CD4-positive, alpha-beta T cell (primary cell): ENCODE measurements at regions not wholly inside any gene's neighbourhood (a gene's known extent, or its start where the extent isn't known, plus 50 kb on each side); places are given as distances from the start of the nearest gene placed in this dataset.
"Not testable (repeated sequence)": the region's sequence is repeated elsewhere in the genome, so short reads cannot be mapped to it uniquely, and the experiment has no call there.

Experiments used
- ATAC-seq: fragments of 200-7000 bp; cut with Tn5 transposase; one replicate; pipeline ENCODE4 v1.10.0; 2022; ENCODE audit warnings: mild to moderate bottlenecking; ENCODE audit not compliant: poor library complexity
- CTCF ChIA-PET: fragments of 350-600 bp; sonication (Branson Sonifier 250); formaldehyde crosslinking; loops from one replicate; lab custom pipeline; 2021; ENCODE audit warnings: antibody characterized with exemption, inconsistent platforms; lab: Charles Lee
- POLR2A ChIA-PET: fragments of 350-600 bp; sonication (Branson Sonifier 250); formaldehyde crosslinking; loops from one replicate; lab custom pipeline; 2021; ENCODE audit warnings: antibody characterized with exemption, inconsistent platforms; lab: Charles Lee
- DNase-seq, 14 experiments: peaks; one replicate each; pipeline ENCODE4 v3.0.0-alpha.2; 2013 to 2020; ENCODE audit warnings: mixed read lengths in 2 of 14
- H3K27ac ChIP-seq, 2 donors: one replicate each; pipeline versions ENCODE4 v1.5.1 to v1.7.0; 2013; ENCODE audit warnings: low read length in 2 of 2, low read depth in 1 of 2, mild to moderate bottlenecking in 1 of 2
- H3K27me3 ChIP-seq, 2 experiments: 1 replicate in 1 of 2; 2 replicates in 1 of 2; pipeline versions ENCODE4 v1.6.1 to v1.7.0; 2013; ENCODE audit warnings: low read length in 2 of 2, control low read depth in 1 of 2, mild to moderate bottlenecking in 1 of 2, moderate library complexity in 1 of 2; ENCODE audit not compliant: insufficient read depth in 2 of 2, control insufficient read depth in 1 of 2
- H3K36me3 ChIP-seq: one replicate; pipeline ENCODE4 v1.6.1; 2013; ENCODE audit warnings: low read length, control low read depth; ENCODE audit not compliant: insufficient read depth
- H3K4me1 ChIP-seq: one replicate; pipeline ENCODE4 v1.6.1; 2013; ENCODE audit warnings: low read length, control low read depth; ENCODE audit not compliant: insufficient read depth
- H3K4me3 ChIP-seq: one replicate; pipeline ENCODE4 v1.5.1; 2013; ENCODE audit warnings: mild to moderate bottlenecking, low read length, moderate library complexity
- H3K9me3 ChIP-seq, 2 experiments: 1 replicate in 1 of 2; 2 replicates in 1 of 2; pipeline versions ENCODE4 v1.6.1 to v1.7.0; 2013; ENCODE audit warnings: low read length in 2 of 2, mild to moderate bottlenecking in 2 of 2, control low read depth in 1 of 2, moderate library complexity in 1 of 2; ENCODE audit not compliant: control insufficient read depth in 1 of 2, insufficient read depth in 1 of 2
- H3K27ac Mint-ChIP-seq: one replicate; pipeline ENCODE4 v1.8.0; 2020; ENCODE audit warnings: mixed read lengths
- H3K27me3 Mint-ChIP-seq: one replicate; pipeline ENCODE4 v1.8.0; 2021; ENCODE audit warnings: mixed read lengths
- H3K36me3 Mint-ChIP-seq: one replicate; pipeline ENCODE4 v1.8.0; 2021; ENCODE audit warnings: low read depth, mixed read lengths
- H3K4me1 Mint-ChIP-seq: one replicate; pipeline ENCODE4 v1.8.0; 2021; ENCODE audit warnings: low read depth, mixed read lengths
- H3K4me3 Mint-ChIP-seq: one replicate; pipeline ENCODE4 v1.8.0; 2020; ENCODE audit warnings: mild to moderate bottlenecking, mixed read lengths
- H3K9me3 Mint-ChIP-seq: one replicate; pipeline ENCODE4 v1.8.0; 2020; ENCODE audit warnings: mixed read lengths
- intact Hi-C, 2 experiments: fragments of 100-400 bp; cut with DNase I in 1 of 2; cut with micrococcal nuclease in 1 of 2; formaldehyde crosslinking; loops; one replicate each; pipeline versions ENCODE4 v1.15.1 to v1.9.0; 2023 to 2025; cut with DNase I, micrococcal nuclease
- TF ChIP-seq, protein P1 (sequence below): fragments of 200-600 bp; IDR thresholded peaks from one replicate; pipeline ENCODE4 v1.8.0; 2022; ENCODE audit warnings: antibody characterized with exemption, mild to moderate bottlenecking

DNA sequence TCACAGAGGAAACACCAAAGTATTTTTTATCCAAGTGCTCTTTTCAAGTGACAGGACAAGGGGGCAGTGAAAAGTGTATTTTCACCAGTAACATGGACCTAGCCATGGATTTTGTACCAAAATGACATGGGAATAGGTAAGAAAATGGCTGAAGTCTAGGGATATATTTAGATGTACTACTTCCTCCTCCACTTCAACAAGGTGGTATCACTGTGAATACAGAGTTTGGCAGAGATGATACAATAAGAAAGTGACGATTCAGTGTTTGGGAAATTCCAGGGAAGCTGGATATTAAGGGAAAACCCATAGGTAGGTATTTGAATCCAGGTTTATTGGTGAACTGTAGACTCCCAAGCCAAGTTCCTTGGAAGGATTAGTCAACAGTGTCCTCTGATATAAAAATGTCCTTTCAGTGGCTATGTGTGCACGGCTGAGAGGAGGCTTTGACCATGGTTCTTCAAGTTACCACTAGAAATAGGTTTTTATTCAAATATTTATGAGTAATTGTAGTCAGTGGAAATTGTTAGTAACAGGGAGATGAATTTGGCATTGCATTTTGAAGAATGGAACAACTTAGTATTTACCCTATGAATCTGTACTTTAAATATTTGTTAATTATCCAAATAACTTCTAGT lies 356.0 kb upstream of the CITED2 start:
- ATAC-seq: no peak
- Mint-ChIP-seq H3K36me3 (no peaks in the 10 kb centered on the region), H3K9me3 (no peaks in the 10 kb centered on the region), H3K4me1 (no peaks in the 10 kb centered on the region), H3K27ac (no peak overlapping the region), H3K4me3 (no peak overlapping the region), H3K27me3 (peaks cover 10% of the 10 kb centered on the region)
- no peak for DNase-seq
- TF ChIP-seq, protein P1, sequence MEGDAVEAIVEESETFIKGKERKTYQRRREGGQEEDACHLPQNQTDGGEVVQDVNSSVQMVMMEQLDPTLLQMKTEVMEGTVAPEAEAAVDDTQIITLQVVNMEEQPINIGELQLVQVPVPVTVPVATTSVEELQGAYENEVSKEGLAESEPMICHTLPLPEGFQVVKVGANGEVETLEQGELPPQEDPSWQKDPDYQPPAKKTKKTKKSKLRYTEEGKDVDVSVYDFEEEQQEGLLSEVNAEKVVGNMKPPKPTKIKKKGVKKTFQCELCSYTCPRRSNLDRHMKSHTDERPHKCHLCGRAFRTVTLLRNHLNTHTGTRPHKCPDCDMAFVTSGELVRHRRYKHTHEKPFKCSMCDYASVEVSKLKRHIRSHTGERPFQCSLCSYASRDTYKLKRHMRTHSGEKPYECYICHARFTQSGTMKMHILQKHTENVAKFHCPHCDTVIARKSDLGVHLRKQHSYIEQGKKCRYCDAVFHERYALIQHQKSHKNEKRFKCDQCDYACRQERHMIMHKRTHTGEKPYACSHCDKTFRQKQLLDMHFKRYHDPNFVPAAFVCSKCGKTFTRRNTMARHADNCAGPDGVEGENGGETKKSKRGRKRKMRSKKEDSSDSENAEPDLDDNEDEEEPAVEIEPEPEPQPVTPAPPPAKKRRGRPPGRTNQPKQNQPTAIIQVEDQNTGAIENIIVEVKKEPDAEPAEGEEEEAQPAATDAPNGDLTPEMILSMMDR: no peak
- Histone ChIP-seq H3K4me3 (no peak overlapping the region), H3K27me3 (no peaks in the 10 kb centered on the region), H3K27ac (no peak overlapping the region), H3K36me3 (no peaks in the 10 kb centered on the region), H3K9me3 (peaks cover 0 to 5% of the 10 kb centered on the region in 2 experiments), H3K4me1 (no peaks in the 10 kb centered on the region)
- ChIA-PET POLR2A (no interaction called here), CTCF (no interaction called here)
- intact Hi-C loops: no loop called here

DNA sequence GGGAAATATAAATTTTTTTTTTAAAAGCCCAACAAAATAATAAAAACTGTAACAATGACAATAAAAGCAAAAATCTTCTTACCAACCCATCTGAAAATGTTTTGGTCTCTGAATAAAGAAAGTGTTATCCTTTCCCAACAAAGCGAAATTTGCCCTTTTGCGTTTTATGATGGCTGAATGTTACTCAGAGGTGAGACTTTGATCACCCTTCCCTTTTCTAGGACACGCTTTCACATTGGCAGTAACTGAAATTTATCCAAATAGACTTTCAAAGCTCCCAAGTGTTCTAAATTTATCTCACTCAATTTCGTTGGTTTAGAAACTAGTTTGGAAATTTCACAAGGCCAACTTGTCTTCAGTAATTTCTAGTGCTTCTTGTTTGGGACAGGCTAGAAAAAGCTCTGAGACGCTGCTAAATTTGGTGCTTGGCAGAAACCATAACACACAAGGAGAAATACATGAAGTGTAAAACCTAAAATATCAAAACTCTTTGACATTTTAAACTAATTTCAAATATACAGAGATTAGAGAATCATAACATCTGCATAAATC lies 354.5 kb upstream of the CITED2 start:
- no peaks in the 10 kb centered on the region for H3K4me1 Mint-ChIP-seq
- ChIA-PET CTCF (no interaction called here), POLR2A (no interaction called here)
- TF ChIP-seq, protein P1: no peak
- DNase-seq: no peak
- no peak overlapping the region for H3K27ac Mint-ChIP-seq
- no peaks in the 10 kb centered on the region for H3K27me3 ChIP-seq
- no peaks in the 10 kb centered on the region for H3K4me1 ChIP-seq
- no peak overlapping the region for H3K4me3 ChIP-seq
- no peak overlapping the region for H3K27ac ChIP-seq
- H3K36me3 Mint-ChIP-seq: no peaks in the 10 kb centered on the region
- ATAC-seq: no peak
- H3K9me3 ChIP-seq: peaks cover 0 to 5% of the 10 kb centered on the region in 2 experiments
- no peaks in the 10 kb centered on the region for H3K36me3 ChIP-seq
- intact Hi-C loops: no loop called here
- H3K27me3 Mint-ChIP-seq: peaks cover 10% of the 10 kb centered on the region
- no peak overlapping the region for H3K4me3 Mint-ChIP-seq
- H3K9me3 Mint-ChIP-seq: no peaks in the 10 kb centered on the region

DNA sequence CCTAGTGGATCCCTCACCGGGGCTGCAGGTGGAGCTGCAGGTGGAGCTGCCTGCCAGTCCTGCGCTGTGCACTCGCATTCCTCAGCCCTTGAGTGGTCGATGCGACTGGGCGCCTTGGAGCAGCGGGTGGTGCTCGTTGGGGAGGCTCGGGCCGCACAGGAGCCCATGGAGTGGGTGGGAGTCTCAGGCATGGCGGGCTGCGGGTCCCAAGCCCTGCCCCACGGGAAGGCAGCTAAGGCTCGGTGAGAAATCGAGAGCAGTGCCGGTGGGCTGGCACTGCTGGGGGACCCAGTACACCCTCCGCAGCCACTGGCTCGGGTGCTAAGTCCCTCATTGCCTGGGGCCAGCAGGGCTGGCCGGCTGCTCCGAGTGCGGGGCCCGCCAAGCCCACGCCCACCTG lies 351.8 kb upstream of the CITED2 start:
- DNase-seq, H3K9me3 ChIP-seq, H3K4me3 ChIP-seq, H3K4me1 Mint-ChIP-seq, H3K36me3 ChIP-seq, H3K36me3 Mint-ChIP-seq, CTCF ChIA-PET, H3K4me3 Mint-ChIP-seq, H3K9me3 Mint-ChIP-seq, H3K27ac Mint-ChIP-seq, ATAC-seq, H3K27me3 ChIP-seq, POLR2A ChIA-PET, H3K4me1 ChIP-seq, H3K27ac ChIP-seq, H3K27me3 Mint-ChIP-seq, intact Hi-C loops: not testable (repeated sequence)

DNA sequence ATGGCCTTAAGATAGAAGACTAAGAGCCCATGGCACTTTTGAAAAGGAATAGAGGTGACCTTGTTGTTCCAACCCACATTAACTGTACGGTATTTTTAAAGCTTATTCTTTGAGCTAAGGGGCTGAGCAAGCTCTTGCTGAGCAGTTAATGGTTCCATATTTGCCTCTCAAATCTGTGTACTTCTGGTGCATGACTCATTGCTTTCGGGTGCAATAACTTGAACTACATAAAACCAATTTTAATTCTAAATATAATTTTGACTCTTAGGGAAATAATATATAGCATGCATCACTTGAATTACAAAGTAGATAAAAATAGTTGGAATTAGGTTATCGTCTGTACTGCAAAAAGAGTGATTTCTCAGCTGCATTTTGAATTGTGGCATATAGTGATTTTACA lies 348.1 kb upstream of the CITED2 start:
- Mint-ChIP-seq H3K4me1 (no peaks in the 10 kb centered on the region), H3K36me3 (no peaks in the 10 kb centered on the region), H3K27me3 (no peaks in the 10 kb centered on the region), H3K27ac (no peak overlapping the region), H3K4me3 (no peak overlapping the region), H3K9me3 (no peaks in the 10 kb centered on the region)
- Histone ChIP-seq H3K36me3 (no peaks in the 10 kb centered on the region), H3K9me3 (peaks cover 0 to 5% of the 10 kb centered on the region in 2 experiments), H3K27ac (no peak overlapping the region), H3K27me3 (no peaks in the 10 kb centered on the region), H3K4me3 (no peak overlapping the region), H3K4me1 (no peaks in the 10 kb centered on the region)
- DNase-seq (no peak), ATAC-seq (no peak)
- intact Hi-C loops: no loop called here
- POLR2A ChIA-PET: no interaction called here
- TF ChIP-seq, protein P1: no peak
- CTCF ChIA-PET: interaction anchor here (1.4 kb wide), 1 partner anchor 10 kb away, joined by 3 read pairs; no protein-coding TSS in a partner anchor
